Mononuclear cell (primary cell): ENCODE measurements at regions not wholly inside any gene's neighbourhood (a gene's known extent, or its start where the extent isn't known, plus 50 kb on each side); places are given as distances from the start of the nearest gene placed in this dataset.

Experiments used
- H3K27me3 ChIP-seq: 2 replicates; pipeline ENCODE4 v1.6.0; 2011; ENCODE audit warnings: low read length, control low read depth; ENCODE audit not compliant: insufficient read depth
- H3K4me1 ChIP-seq: 2 replicates; pipeline ENCODE4 v1.5.1; 2011; ENCODE audit warnings: mild to moderate bottlenecking, low read length, control low read depth; ENCODE audit not compliant: insufficient read depth
- H3K4me3 ChIP-seq: 2 replicates; pipeline ENCODE4 v1.5.1; 2011; ENCODE audit warnings: mild to moderate bottlenecking, low read length, moderate library complexity
- H3K9me3 ChIP-seq: 2 replicates; pipeline ENCODE4 v1.5.1; 2011; ENCODE audit warnings: low read depth, mild to moderate bottlenecking, control low read depth, low read length

- Histone ChIP-seq H3K9me3 (no peaks in the 10 kb centered on the region), H3K4me3 (no peak overlapping the region), H3K4me1 (no peaks in the 10 kb centered on the region), H3K27me3 (no peaks in the 10 kb centered on the region)
Measured at GRCh38 chr4:58646126-58646525, 1535.9 kb upstream of the IGFBP7 start.

GRCh38 chr4:58644549-58644948 is 1534.4 kb upstream of the IGFBP7 start:
- no peaks in the 10 kb centered on the region for H3K9me3 ChIP-seq
- H3K4me1 ChIP-seq, result no peaks in the 10 kb centered on the region
- H3K4me3 ChIP-seq, result no peak overlapping the region
- H3K27me3 ChIP-seq, result no peaks in the 10 kb centered on the region

- no peak overlapping the region for H3K4me3 ChIP-seq
- H3K27me3 ChIP-seq, result no peaks in the 10 kb centered on the region
- H3K9me3 ChIP-seq, result no peaks in the 10 kb centered on the region
- H3K4me1 ChIP-seq, result no peaks in the 10 kb centered on the region
Measured at GRCh38 chr4:58636381-58636780, 1526.2 kb upstream of the IGFBP7 start.

DNA sequence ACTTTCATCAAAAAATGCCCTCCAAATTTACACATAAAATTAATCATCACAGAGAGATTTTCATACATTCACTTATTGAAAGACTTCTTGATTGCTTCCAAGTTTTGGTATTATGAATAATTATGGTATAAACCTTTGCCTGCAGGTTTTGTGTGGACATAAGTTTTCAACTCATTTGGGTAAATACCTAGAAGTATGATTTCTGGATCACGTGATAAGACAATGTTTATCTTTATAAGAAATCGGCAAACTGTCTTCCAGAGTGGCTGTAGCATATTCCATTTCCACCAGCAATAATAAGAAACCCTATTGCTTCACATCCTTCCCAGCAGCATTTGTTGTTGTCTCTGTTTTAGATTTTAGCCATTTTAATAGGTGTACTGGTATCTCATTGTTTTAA is 1507.0 kb upstream of the IGFBP7 start:
- H3K4me3 ChIP-seq, result no peak overlapping the region

DNA sequence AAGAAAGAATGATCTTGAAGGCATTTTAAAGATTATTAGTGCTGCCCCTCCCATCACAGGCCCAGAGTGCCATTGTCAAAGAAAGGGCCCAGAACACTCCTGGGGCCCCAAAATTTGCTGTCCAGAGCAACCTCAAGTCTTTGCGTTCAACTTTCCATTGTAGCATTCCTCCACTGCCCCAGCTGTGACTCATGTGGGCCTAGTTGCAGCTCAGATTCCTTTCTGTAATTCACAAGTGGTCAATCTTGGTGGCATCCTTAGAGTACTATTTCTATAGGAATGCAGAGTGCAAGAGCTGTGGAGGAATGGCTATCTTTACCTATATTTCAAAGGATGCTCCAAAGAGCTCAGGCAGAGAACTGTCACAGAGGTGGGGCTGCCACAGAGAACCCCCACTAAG is 1500.8 kb upstream of the IGFBP7 start:
- H3K27me3 ChIP-seq, result no peaks in the 10 kb centered on the region
- H3K4me3 ChIP-seq, result no peak overlapping the region
- H3K4me1 ChIP-seq, result no peaks in the 10 kb centered on the region
- peaks cover 4% of the 10 kb centered on the region for H3K9me3 ChIP-seq

More for the DNA sequence above, 1507.0 kb upstream of the IGFBP7 start:
- Histone ChIP-seq H3K27me3 (no peaks in the 10 kb centered on the region), H3K4me1 (no peaks in the 10 kb centered on the region), H3K9me3 (peaks cover 4% of the 10 kb centered on the region)

DNA sequence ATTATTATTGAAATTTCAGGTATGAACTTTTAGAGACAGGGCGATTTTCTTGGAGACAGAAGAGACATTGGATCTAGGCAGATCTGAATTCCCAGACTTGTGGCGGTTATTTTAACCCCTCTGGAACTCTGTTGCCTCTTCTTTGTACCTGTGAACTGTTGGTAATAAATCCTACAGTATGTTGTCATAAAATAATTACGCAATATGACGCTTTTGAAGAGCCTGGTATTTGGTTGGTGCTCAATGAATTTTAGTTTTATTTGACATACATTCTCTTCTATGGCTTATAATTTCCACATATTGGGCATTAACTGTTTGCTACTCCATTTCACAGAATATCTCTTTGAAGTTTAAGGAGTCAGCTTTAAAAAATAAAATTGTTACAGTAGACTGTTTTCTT is 1496.1 kb upstream of the IGFBP7 start:
- Histone ChIP-seq H3K9me3 (no peaks in the 10 kb centered on the region), H3K27me3 (no peaks in the 10 kb centered on the region), H3K4me1 (no peaks in the 10 kb centered on the region), H3K4me3 (no peak overlapping the region)

DNA sequence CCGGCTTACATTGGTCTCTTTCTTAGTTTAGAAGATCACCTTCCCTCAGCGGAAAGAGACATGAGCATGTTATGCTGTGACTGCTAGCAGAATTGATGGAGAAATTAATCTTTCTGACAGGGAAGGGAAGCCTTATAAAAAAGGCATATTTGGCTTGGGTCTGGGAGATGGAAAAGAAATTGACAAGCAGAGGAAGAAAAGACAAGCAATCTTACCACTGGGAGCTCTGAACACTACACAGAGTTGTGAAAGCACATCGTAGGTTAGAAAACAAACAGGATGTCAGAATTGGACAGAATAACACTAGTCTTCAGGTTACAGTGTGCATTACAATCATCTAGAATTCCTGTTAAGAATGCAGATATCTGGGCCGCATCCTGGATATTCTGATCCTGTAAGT is 1493.8 kb upstream of the IGFBP7 start:
- H3K4me3 ChIP-seq, result no peak overlapping the region
- no peaks in the 10 kb centered on the region for H3K27me3 ChIP-seq
- H3K4me1 ChIP-seq, result no peaks in the 10 kb centered on the region
- no peaks in the 10 kb centered on the region for H3K9me3 ChIP-seq

DNA sequence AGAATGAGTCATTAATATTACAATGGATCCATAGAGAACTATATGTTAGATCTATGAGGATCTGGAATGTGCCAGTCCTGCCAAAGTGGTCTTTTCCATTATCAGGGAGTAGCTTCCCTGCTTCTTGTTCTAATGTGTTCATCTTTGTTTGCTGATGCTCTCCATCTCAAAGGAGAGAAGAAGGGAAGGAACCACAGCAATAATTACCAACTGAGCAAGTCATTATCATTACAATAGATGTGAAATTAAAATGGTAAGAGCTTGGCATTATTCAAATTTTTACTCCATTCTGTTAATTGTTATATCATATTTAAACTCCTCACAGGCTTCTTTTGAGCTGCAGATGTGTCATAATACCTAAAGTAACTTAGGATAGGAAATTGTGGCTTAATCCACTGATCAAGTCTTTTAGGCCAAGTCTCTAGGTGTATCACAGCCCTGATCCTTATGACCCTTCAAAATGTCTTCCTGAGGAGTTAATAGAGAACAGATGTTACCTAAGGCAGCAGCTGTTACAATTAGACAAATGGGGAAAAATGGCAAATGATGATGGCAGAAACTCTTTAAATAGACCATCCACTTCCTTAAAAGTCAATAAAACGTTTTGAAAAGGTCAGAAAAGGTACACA is 1492.7 kb upstream of the IGFBP7 start:
- no peaks in the 10 kb centered on the region for H3K4me1 ChIP-seq
- no peaks in the 10 kb centered on the region for H3K9me3 ChIP-seq
- H3K27me3 ChIP-seq, result no peaks in the 10 kb centered on the region
- no peak overlapping the region for H3K4me3 ChIP-seq

DNA sequence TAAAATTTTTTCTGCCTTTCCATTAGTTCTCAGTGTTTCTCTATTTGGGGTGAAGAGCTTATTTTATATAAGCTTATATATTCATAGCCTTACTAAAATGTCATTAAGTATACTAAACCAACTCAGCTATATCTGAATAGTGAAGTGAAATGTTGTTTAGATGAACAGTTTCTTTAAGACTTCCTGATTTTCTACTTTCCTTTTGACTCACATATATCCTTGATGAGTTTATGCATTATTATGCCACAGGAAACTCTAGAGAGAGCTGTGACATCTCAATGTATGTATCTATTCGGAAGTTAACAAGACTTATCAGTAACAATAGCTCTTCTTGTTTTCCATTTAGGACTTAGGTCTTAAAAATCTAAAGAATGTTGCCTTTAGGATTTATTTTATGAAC is 1491.8 kb upstream of the IGFBP7 start:
- Histone ChIP-seq H3K27me3 (no peaks in the 10 kb centered on the region), H3K9me3 (no peaks in the 10 kb centered on the region)

DNA sequence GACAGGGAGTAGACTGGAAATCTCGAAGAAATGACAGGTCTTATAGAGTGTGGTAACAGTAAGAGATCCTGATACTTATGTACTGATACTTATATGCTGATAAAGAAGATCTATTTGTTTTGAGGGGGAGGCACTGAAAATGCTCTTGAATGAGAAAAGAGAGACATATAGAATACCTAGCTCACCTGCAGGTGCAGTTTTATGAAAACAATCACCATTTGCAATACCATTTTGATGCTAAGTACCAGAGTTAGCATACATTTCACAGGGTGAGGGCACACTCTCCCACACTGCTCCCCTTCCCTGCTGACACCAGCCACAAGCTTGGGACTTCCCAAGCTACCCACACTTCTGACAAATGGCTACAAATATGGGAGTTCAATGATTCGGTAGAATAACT is 1490.1 kb upstream of the IGFBP7 start:
- no peaks in the 10 kb centered on the region for H3K9me3 ChIP-seq
- H3K4me1 ChIP-seq, result no peaks in the 10 kb centered on the region
- H3K4me3 ChIP-seq, result no peak overlapping the region
- H3K27me3 ChIP-seq, result no peaks in the 10 kb centered on the region

More for the DNA sequence above, 1491.8 kb upstream of the IGFBP7 start:
- H3K4me1 ChIP-seq, result no peaks in the 10 kb centered on the region
- H3K4me3 ChIP-seq, result no peak overlapping the region

DNA sequence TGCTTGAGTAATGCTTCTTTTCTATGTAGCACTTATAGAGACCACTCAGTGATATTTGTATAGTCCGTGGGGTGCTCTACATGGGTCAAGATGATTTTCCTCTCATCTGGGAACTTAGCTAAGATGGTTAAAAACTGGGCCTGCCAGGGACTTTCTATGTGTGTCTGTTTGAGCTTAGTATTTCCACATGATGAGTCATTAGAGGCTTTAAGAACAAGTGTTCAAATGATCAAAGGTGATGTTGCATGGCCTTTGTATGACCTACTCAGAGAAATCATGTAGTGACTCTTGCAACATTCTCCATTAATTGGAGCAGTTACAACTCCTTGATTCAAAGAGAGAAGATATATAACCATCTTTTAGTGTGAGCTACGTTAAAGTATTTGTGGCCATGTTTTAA is 1480.5 kb upstream of the IGFBP7 start:
- H3K9me3 ChIP-seq, result no peaks in the 10 kb centered on the region
- H3K4me3 ChIP-seq, result no peak overlapping the region
- H3K27me3 ChIP-seq, result no peaks in the 10 kb centered on the region
- no peaks in the 10 kb centered on the region for H3K4me1 ChIP-seq

DNA sequence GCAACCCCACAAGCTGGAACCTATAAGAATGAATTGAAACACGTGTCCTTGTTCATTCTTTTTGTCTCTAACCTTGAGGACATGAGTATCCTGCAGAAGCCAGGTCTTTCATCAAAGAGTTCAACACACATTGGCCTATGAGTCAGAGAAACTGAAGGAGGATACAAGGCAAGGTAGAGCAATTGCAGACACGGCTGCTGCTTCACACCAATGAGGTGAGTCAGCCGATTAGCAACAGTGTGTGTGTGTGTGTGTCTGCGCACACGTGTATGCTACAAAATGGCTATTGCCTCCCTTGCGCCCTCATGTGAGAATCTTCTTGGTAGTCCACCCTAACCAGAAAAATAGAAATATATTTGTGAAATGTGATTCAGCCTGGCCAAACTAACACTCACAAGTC is 1477.7 kb upstream of the IGFBP7 start:
- Histone ChIP-seq H3K4me1 (no peaks in the 10 kb centered on the region), H3K9me3 (no peaks in the 10 kb centered on the region), H3K27me3 (no peaks in the 10 kb centered on the region), H3K4me3 (no peak overlapping the region)

DNA sequence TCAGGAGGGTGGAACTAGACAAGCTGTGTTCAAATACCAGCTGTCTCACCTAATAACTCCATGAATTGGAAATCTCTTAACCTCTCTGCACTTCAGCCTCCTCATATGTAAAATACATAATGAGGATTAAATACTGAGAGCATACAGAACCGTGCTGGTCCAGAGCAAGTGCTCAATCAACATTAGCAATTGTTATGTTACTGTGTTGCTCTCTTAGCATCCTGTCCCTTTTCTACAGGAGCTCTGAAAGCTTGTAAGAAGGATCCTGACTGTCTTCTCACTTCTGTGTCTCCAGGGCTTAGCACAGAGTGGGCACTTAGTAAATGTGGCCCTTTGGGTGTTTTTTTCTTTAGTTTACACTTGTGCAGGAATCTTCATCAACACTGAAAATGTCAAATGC is 1456.1 kb upstream of the IGFBP7 start:
- Histone ChIP-seq H3K4me1 (no peaks in the 10 kb centered on the region), H3K9me3 (no peaks in the 10 kb centered on the region), H3K4me3 (no peak overlapping the region), H3K27me3 (no peaks in the 10 kb centered on the region)

- H3K4me1 ChIP-seq, result no peaks in the 10 kb centered on the region
- H3K4me3 ChIP-seq, result no peak overlapping the region
- no peaks in the 10 kb centered on the region for H3K9me3 ChIP-seq
- no peaks in the 10 kb centered on the region for H3K27me3 ChIP-seq
Measured at GRCh38 chr4:58564695-58565475, 1454.7 kb upstream of the IGFBP7 start.

- no peaks in the 10 kb centered on the region for H3K9me3 ChIP-seq
- H3K4me1 ChIP-seq, result no peaks in the 10 kb centered on the region
- H3K4me3 ChIP-seq, result no peak overlapping the region
- no peaks in the 10 kb centered on the region for H3K27me3 ChIP-seq
Measured at GRCh38 chr4:58561170-58561569, 1451.0 kb upstream of the IGFBP7 start.

DNA sequence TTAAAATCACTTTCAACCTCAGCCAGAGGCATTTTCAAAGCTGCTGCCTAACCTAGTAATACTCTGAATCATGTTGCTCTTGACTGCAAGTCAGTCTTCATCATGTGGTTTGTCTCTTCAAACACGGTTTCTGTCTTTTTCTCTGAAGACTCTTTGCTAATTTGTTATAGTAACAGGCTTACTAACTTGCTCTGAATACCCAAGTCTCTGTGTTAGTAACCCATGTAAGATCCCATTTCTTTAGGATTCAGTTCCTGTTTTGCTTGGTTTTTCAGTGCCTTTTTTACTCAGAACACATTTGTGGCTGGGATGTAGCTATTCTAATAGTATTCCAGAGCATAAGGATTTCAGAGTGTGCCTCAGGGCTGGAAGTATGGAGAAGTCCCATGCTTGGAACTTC is 1450.6 kb upstream of the IGFBP7 start:
- no peaks in the 10 kb centered on the region for H3K9me3 ChIP-seq
- H3K4me1 ChIP-seq, result no peaks in the 10 kb centered on the region
- no peak overlapping the region for H3K4me3 ChIP-seq
- H3K27me3 ChIP-seq, result no peaks in the 10 kb centered on the region
